ENCODE measurements at regions not wholly inside any gene's neighbourhood (a gene's known extent, or its start where the extent isn't known, plus 50 kb on each side); places are given as distances from the start of the nearest gene placed in this dataset.

GRCh38 chr11:116192509-116193210, 580.1 kb downstream of the BUD13 start:
- TF ChIP-seq CTCF (IDR thresholded peaks at IDR 0.05) (no peak), POLR2AphosphoS5 (IDR thresholded peaks at IDR 0.05) (no peak)
